ENCODE measurements at regions not wholly inside any gene's neighbourhood (a gene's known extent, or its start where the extent isn't known, plus 50 kb on each side); places are given as distances from the start of the nearest gene placed in this dataset.
"Not testable (repeated sequence)": the region's sequence is repeated elsewhere in the genome, so short reads cannot be mapped to it uniquely, and the experiment has no call there.

DNA sequence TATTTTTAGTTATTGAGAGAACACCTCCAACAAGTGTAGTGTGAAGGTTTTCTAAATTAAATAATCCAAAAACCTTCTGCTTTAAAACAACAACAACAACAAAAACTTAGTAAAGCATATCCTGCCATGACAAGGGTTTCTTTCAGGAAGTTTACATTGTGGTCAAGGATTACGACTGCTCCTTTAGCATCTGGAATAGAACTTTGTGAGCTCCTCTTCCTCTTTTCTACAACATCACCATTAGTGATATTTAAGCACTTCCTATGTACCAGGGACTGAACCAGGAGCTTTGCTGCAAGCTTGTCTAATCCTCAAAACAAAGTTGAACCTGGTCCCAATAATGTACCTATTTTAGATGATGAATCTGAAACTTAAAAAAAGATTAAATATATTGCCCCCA lies 315.4 kb upstream of the KITLG start:
- Histone ChIP-seq H3K4me1 (ENCODE audit: control insufficient read depth, insufficient read depth, low read length) (peaks cover 8% of the 10 kb centered on the region), H3K4me2 (ENCODE audit: low read length) (no peak overlapping the region), H3K36me3 (ENCODE audit: insufficient read depth, low read length) (no peaks in the 10 kb centered on the region), H3K4me3 (ENCODE audit: low read length) (no peak overlapping the region), H3K9me3 (replicated peaks; ENCODE audit: low read length) (no peaks in the 10 kb centered on the region), H3K27me3 (ENCODE audit: control insufficient read depth, insufficient read depth, low read length) (no peaks in the 10 kb centered on the region), H3K9ac (ENCODE audit: low read depth, low read length) (no peak overlapping the region)

DNA sequence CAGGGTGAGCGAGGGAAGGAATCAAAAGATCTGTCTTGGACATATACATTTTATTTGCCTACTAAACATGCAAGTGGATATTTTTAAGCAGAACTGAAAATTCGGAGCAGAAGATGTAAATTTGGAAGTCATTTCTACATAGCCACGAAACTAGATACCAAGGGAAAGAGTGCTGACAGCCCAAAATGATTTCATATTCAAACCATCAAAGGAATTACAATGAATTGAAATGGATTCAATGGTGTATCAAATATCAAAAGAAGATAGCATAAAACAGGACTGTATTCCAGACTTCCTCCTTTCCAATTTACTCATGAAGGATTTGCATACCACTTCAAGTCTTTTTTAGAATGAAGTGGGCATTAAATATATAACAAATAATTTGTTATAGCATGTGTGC lies 313.5 kb upstream of the KITLG start:
- Histone ChIP-seq H3K36me3 (ENCODE audit: insufficient read depth, low read length) (no peaks in the 10 kb centered on the region), H3K4me2 (ENCODE audit: low read length) (no peak overlapping the region), H3K9me3 (replicated peaks; ENCODE audit: low read length) (no peaks in the 10 kb centered on the region), H3K27me3 (ENCODE audit: control insufficient read depth, insufficient read depth, low read length) (no peaks in the 10 kb centered on the region), H3K9ac (ENCODE audit: low read depth, low read length) (no peak overlapping the region), H3K4me1 (ENCODE audit: control insufficient read depth, insufficient read depth, low read length) (peaks cover 15% of the 10 kb centered on the region), H3K4me3 (ENCODE audit: low read length) (no peak overlapping the region)

DNA sequence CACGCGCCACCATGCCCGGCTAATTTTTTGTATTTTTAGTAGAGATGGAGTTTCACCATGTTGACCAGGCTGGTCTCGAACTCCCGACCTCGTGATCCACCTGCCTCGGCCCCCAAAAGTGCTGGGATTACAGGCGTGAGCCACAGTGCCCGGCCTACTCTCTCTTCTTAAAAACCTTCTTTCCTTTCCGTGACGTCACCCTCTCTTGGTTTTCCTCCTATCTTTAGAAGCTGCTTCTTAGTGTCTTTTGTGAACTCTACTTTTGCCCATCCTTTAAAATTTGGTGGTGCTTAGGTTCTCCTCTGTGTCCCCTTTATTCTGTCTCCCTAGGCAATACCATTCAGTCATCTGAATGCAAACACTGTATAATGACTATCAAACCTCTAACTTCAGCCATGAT lies 311.2 kb upstream of the KITLG start:
- H3K36me3 ChIP-seq (ENCODE audit: insufficient read depth, low read length); H3K4me3 ChIP-seq (ENCODE audit: low read length); H3K27me3 ChIP-seq (ENCODE audit: control insufficient read depth, insufficient read depth, low read length); H3K9ac ChIP-seq (ENCODE audit: low read depth, low read length); H3K9me3 ChIP-seq (replicated peaks; ENCODE audit: low read length); H3K4me2 ChIP-seq (ENCODE audit: low read length): not testable (repeated sequence)
- peaks cover 12% of the 10 kb centered on the region for H3K4me1 ChIP-seq (ENCODE audit: control insufficient read depth, insufficient read depth, low read length)

DNA sequence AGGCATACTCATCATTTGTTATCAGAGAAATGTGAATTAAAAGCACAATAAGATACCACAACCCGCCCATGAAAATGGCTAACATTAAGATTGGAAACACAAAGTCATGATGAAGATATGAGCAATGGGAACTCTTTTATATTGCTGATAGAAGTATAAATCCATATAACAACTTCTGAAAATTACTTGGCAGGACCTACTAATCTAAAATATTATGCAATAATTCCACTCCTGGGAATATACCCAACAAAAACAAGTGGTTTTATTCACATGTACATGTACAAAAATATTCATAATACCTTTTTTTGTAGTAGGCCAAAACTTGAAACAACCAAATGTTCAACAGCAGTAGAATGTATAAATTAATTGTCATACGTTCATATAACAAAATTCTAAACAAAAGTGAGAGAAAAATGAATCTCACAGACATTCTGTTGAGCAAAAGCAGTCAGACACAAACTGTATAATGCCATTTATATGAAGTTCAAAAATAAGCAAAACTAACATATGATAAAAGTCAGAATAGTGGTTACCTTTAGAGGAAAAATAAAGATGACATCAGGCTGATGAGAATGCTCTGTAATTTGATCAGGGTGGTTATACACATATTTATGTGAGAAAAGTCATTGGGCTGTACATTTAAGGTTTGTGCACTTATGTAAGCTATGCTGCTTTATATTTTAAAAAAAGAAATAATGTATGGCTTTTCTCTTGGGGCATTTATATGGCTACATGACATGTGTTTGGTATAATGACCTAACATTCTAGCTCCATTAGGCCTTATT lies 309.2 kb upstream of the KITLG start:
- H3K4me2 ChIP-seq (ENCODE audit: low read length): peak overlapping the region; percentile 0
- no peaks in the 10 kb centered on the region for H3K9me3 ChIP-seq (replicated peaks; ENCODE audit: low read length)
- H3K36me3 ChIP-seq (ENCODE audit: insufficient read depth, low read length): no peaks in the 10 kb centered on the region
- H3K27me3 ChIP-seq (ENCODE audit: control insufficient read depth, insufficient read depth, low read length): no peaks in the 10 kb centered on the region
- no peak overlapping the region for H3K4me3 ChIP-seq (ENCODE audit: low read length)
- H3K4me1 ChIP-seq (ENCODE audit: control insufficient read depth, insufficient read depth, low read length): peaks cover 10% of the 10 kb centered on the region
- no peak overlapping the region for H3K9ac ChIP-seq (ENCODE audit: low read depth, low read length)

DNA sequence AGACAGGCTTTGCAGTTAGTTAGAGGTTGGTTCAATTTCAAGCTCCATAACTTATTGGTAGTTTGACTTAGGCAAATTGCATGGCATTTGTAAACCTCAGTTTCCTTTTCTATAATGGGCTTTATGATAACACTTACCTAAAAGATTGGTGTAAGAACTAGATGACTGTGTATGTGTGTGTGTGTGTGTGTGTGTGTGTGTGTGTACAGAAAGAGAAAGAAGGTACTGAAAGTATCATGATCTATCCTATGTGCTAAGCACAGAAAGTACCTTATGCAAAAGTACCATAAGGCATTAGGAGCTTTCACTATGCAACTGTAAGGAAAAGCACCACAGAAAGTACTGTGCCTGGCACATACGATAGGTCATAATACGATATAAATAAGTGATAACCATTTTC lies 304.3 kb upstream of the KITLG start:
- no peaks in the 10 kb centered on the region for H3K27me3 ChIP-seq (ENCODE audit: control insufficient read depth, insufficient read depth, low read length)
- peaks cover 1% of the 10 kb centered on the region for H3K4me1 ChIP-seq (ENCODE audit: control insufficient read depth, insufficient read depth, low read length)
- H3K36me3 ChIP-seq (ENCODE audit: insufficient read depth, low read length): no peaks in the 10 kb centered on the region
- H3K9me3 ChIP-seq (replicated peaks; ENCODE audit: low read length): no peaks in the 10 kb centered on the region
- no peak overlapping the region for H3K4me3 ChIP-seq (ENCODE audit: low read length)
- no peak overlapping the region for H3K9ac ChIP-seq (ENCODE audit: low read depth, low read length)
- H3K4me2 ChIP-seq (ENCODE audit: low read length): no peak overlapping the region

DNA sequence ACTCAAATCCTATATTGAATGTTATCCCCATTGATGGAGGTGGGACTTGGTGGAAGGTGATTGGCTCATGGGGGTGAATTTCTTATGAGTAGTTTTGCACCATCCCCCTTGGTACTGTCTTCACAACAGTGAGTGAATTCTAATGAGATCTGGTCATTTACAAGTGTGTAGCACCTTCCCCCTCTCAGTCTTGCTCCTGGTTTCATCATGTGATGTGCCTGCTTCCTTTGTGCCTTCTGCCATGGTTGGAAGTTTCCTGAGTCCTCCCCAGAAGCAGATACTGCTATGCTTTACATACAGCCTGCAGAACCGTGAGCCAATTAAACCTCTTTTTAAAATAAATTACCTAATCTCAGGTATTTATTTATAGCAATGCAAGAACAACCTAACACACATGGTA lies 302.4 kb upstream of the KITLG start:
- H3K9me3 ChIP-seq (replicated peaks; ENCODE audit: low read length): no peaks in the 10 kb centered on the region
- no peak overlapping the region for H3K9ac ChIP-seq (ENCODE audit: low read depth, low read length)
- no peaks in the 10 kb centered on the region for H3K27me3 ChIP-seq (ENCODE audit: control insufficient read depth, insufficient read depth, low read length)
- no peaks in the 10 kb centered on the region for H3K36me3 ChIP-seq (ENCODE audit: insufficient read depth, low read length)
- no peak overlapping the region for H3K4me3 ChIP-seq (ENCODE audit: low read length)
- H3K4me2 ChIP-seq (ENCODE audit: low read length): no peak overlapping the region
- no peaks in the 10 kb centered on the region for H3K4me1 ChIP-seq (ENCODE audit: control insufficient read depth, insufficient read depth, low read length)

DNA sequence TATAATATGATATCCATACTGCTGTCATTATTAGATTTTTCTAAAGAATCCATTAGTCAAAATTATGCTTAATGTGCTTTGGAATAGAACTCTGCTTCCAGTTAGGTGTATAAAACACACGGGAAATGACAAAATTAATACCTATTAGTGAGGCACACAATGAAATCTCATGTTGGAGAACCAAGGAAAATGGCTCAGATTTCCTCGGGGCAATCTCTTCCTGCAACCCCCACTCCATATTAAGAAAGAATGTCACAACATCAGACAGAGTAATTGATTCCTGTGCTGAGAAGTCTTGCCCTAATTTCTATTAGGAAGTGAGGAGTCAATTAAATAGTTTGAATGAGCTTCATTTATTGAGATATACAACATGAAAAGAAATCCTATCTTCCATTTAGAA lies 299.8 kb upstream of the KITLG start:
- Histone ChIP-seq H3K36me3 (ENCODE audit: insufficient read depth, low read length) (no peaks in the 10 kb centered on the region), H3K9ac (ENCODE audit: low read depth, low read length) (no peak overlapping the region), H3K4me3 (ENCODE audit: low read length) (no peak overlapping the region), H3K27me3 (ENCODE audit: control insufficient read depth, insufficient read depth, low read length) (no peaks in the 10 kb centered on the region), H3K4me1 (ENCODE audit: control insufficient read depth, insufficient read depth, low read length) (no peaks in the 10 kb centered on the region), H3K4me2 (ENCODE audit: low read length) (no peak overlapping the region), H3K9me3 (replicated peaks; ENCODE audit: low read length) (no peaks in the 10 kb centered on the region)

DNA sequence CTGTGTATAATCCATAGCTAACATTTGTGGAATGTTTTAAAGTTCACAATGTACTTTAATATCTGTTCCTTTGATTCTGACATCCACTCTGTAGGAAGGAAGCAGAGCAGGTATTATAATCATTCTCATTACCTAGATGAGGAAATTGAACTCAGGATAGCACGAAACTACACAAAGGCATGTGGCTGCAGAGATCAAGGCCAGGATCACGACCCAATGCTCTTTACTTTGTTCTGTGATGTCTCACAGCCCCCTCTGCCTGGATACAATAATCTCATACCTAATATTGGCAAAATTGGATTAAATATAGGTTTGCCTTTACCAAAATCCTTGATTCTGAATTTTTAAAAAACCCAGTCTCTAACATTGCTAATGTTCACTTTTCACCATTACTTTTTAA lies 298.0 kb upstream of the KITLG start:
- Histone ChIP-seq H3K9ac (ENCODE audit: low read depth, low read length) (no peak overlapping the region), H3K4me2 (ENCODE audit: low read length) (no peak overlapping the region), H3K4me1 (ENCODE audit: control insufficient read depth, insufficient read depth, low read length) (no peaks in the 10 kb centered on the region), H3K36me3 (ENCODE audit: insufficient read depth, low read length) (no peaks in the 10 kb centered on the region), H3K4me3 (ENCODE audit: low read length) (no peak overlapping the region), H3K9me3 (replicated peaks; ENCODE audit: low read length) (no peaks in the 10 kb centered on the region), H3K27me3 (ENCODE audit: control insufficient read depth, insufficient read depth, low read length) (no peaks in the 10 kb centered on the region)

DNA sequence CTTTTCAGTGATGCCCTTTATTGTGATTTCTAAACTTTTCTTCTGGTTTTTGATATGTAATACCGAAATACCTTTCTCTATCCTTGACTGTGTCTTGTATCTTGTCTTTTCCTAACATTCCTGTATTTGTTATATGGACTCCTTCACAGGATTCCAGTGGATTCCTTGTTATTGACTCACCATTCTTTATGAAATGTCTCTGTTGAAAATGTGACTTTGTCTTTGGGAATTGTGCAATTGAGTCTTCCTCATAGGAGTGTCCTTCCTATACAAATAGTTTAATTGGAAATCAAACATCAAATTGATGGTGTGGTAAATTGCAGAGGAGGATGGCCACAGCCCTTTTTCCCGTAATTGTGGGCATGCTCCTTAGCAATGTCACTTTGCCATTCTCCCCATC lies 296.6 kb upstream of the KITLG start:
- no peaks in the 10 kb centered on the region for H3K36me3 ChIP-seq (ENCODE audit: insufficient read depth, low read length)
- H3K9me3 ChIP-seq (replicated peaks; ENCODE audit: low read length): no peaks in the 10 kb centered on the region
- no peak overlapping the region for H3K4me3 ChIP-seq (ENCODE audit: low read length)
- H3K27me3 ChIP-seq (ENCODE audit: control insufficient read depth, insufficient read depth, low read length): no peaks in the 10 kb centered on the region
- H3K9ac ChIP-seq (ENCODE audit: low read depth, low read length): no peak overlapping the region
- no peak overlapping the region for H3K4me2 ChIP-seq (ENCODE audit: low read length)
- H3K4me1 ChIP-seq (ENCODE audit: control insufficient read depth, insufficient read depth, low read length): no peaks in the 10 kb centered on the region

DNA sequence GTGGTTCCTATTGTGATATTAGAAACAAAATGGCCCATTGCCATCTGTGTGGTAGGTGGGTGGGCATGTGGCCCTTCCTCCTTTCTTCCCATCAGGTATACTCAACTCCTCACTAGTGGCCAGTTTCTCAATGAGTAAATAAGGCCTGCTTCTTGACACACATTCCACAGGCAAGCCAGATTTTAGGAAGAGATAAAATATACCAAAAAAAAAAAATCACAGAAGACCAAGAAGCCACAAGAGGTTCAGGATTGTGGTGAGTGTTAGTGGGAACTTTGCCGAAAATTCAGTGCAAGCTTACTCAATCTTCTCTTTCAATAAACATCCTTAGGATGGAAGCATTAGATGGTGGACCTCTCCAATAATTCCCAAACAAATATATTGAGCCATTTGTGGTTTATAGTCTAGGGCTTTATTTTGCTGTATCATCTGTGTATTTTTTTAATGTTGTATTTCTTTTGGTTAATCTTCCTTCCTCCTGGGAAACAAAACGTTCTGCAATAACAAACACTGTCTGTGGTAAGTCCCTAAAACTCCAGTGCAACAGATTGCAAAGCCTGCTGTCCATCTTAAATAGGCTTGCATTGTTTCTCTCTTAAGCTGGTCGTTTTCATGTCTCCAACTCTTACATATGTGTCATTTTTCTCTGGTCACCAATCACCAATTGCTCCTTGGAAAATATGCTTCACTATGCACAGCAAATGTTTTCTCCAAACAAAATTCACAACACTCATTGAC lies 289.9 kb upstream of the KITLG start:
- no peak overlapping the region for H3K9ac ChIP-seq (ENCODE audit: low read depth, low read length)
- no peaks in the 10 kb centered on the region for H3K36me3 ChIP-seq (ENCODE audit: insufficient read depth, low read length)
- H3K4me2 ChIP-seq (ENCODE audit: low read length): no peak overlapping the region
- H3K4me1 ChIP-seq (ENCODE audit: control insufficient read depth, insufficient read depth, low read length): no peaks in the 10 kb centered on the region
- no peaks in the 10 kb centered on the region for H3K9me3 ChIP-seq (replicated peaks; ENCODE audit: low read length)
- no peak overlapping the region for H3K4me3 ChIP-seq (ENCODE audit: low read length)
- H3K27me3 ChIP-seq (ENCODE audit: control insufficient read depth, insufficient read depth, low read length): no peaks in the 10 kb centered on the region

DNA sequence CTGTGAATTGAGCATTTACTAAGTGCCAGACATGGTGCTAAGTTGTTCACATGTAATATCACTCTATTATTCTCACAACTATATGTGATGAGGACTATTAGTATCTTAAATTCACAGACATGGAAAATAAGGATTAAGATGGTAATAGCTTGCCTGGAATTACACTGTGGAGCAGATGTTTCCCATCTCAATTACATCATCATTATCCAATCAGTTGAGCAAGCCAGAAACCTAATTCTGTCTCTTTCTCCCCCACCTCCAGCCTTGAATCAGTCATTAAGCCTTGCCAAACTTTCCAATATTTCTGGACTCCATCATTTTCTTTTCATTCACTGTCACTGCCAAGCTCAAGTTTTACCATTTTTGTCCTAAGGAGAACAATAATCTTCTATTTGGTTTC lies 287.8 kb upstream of the KITLG start:
- H3K9me3 ChIP-seq (replicated peaks; ENCODE audit: low read length): no peaks in the 10 kb centered on the region
- no peak overlapping the region for H3K4me3 ChIP-seq (ENCODE audit: low read length)
- H3K27me3 ChIP-seq (ENCODE audit: control insufficient read depth, insufficient read depth, low read length): no peaks in the 10 kb centered on the region
- H3K4me2 ChIP-seq (ENCODE audit: low read length): no peak overlapping the region
- no peaks in the 10 kb centered on the region for H3K4me1 ChIP-seq (ENCODE audit: control insufficient read depth, insufficient read depth, low read length)
- H3K9ac ChIP-seq (ENCODE audit: low read depth, low read length): no peak overlapping the region
- no peaks in the 10 kb centered on the region for H3K36me3 ChIP-seq (ENCODE audit: insufficient read depth, low read length)

DNA sequence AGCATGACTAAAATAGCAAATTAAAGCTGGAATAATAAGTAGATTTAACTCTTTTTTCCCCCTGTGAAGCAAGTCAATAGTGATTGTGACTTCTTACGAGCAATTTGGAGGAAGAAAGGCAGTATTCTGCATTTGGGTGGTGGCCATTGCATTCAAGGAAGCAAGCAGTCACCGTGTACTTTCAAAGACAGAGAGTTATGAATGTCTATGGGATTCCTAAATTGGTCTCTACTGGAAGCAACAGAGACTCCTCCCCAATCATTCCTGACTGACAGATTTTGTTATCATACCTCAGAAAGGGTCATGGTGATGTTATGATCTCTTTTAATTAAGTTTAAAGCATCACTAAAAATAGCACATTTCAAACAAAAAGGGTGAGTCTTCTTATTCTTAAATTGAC lies 287.2 kb upstream of the KITLG start:
- no peak overlapping the region for H3K9ac ChIP-seq (ENCODE audit: low read depth, low read length)
- no peaks in the 10 kb centered on the region for H3K9me3 ChIP-seq (replicated peaks; ENCODE audit: low read length)
- H3K4me2 ChIP-seq (ENCODE audit: low read length): no peak overlapping the region
- no peak overlapping the region for H3K4me3 ChIP-seq (ENCODE audit: low read length)
- H3K4me1 ChIP-seq (ENCODE audit: control insufficient read depth, insufficient read depth, low read length): no peaks in the 10 kb centered on the region
- no peaks in the 10 kb centered on the region for H3K36me3 ChIP-seq (ENCODE audit: insufficient read depth, low read length)
- H3K27me3 ChIP-seq (ENCODE audit: control insufficient read depth, insufficient read depth, low read length): no peaks in the 10 kb centered on the region

All from skeletal muscle satellite cell (primary cell).